HepG2 (cell line): ENCODE measurements at regions not wholly inside any gene's neighbourhood (a gene's known extent, or its start where the extent isn't known, plus 50 kb on each side); places are given as distances from the start of the nearest gene placed in this dataset.

Experiments
- AHR ChIP-seq: IDR thresholded peaks from 2 replicates; pipeline ENCODE4 v1.6.1; 2018; ENCODE audit warnings: missing genetic modification reagents, missing compliant biosample characterization
- ATF7-NPFF ChIP-seq: sonication (generic); formaldehyde crosslinking; IDR thresholded peaks from 2 replicates; pipeline ENCODE4 v1.8.1; 2023; ENCODE audit warnings: mild to moderate bottlenecking, low read depth, missing genetic modification reagents, moderate library complexity
- CBX2 ChIP-seq, 2 experiments: fragments of 200-600 bp in 1 of 2; sonication (generic); formaldehyde crosslinking in 1 of 2; IDR thresholded peaks; 2 replicates each; pipeline versions ENCODE4 v1.7.0 to v1.8.1; 2018 to 2022; ENCODE audit warnings: low read depth in 2 of 2, low read length in 1 of 2, mild to moderate bottlenecking in 1 of 2, missing genetic modification reagents in 1 of 2
- EP300 ChIP-seq, 3 experiments: sonication (generic) in 1 of 3; formaldehyde crosslinking in 1 of 3; IDR thresholded peaks; 2 replicates each; pipeline versions ENCODE4 v1.5.1 to v1.6.1; 2011 to 2020; ENCODE audit warnings: low read depth in 2 of 3, low read length in 2 of 3, borderline replicate concordance in 1 of 3, improper control_type of control experiment in 1 of 3, mild to moderate bottlenecking in 1 of 3, missing genetic modification reagents in 1 of 3, moderate library complexity in 1 of 3
- HOXA3 ChIP-seq: sonication (generic); formaldehyde crosslinking; IDR thresholded peaks from 2 replicates; pipeline ENCODE4 v1.5.0; 2020; ENCODE audit warnings: missing genetic modification reagents
- KDM6A ChIP-seq: IDR thresholded peaks from 2 replicates; pipeline ENCODE4 v1.6.1; 2016; ENCODE audit warnings: low read depth
- KMT2A ChIP-seq: sonication (generic); formaldehyde crosslinking; IDR thresholded peaks from 2 replicates; pipeline ENCODE4 v1.4.0; 2020; ENCODE audit warnings: missing genetic modification reagents
- MBNL3 ChIP-seq: fragments of 250-450 bp; sonication (Bioruptor Pico); conservative IDR thresholded peaks from 2 replicates; pipeline ENCODE4 v1.8.0; 2022; ENCODE audit warnings: mild to moderate bottlenecking, inconsistent platforms
- MLLT10 ChIP-seq: sonication (generic); formaldehyde crosslinking; IDR thresholded peaks from 2 replicates; pipeline ENCODE4 v1.4.0; 2020; ENCODE audit warnings: missing genetic modification reagents
- REPIN1 ChIP-seq: sonication (generic); formaldehyde crosslinking; IDR thresholded peaks from 2 replicates; pipeline ENCODE4 v1.8.0; 2022; ENCODE audit warnings: missing genetic modification reagents, low read depth, mild to moderate bottlenecking, borderline replicate concordance
- SMAD3 ChIP-seq: sonication (generic); formaldehyde crosslinking; IDR thresholded peaks from 2 replicates; pipeline ENCODE4 v1.4.0; 2020; ENCODE audit warnings: missing genetic modification reagents
- SP2 ChIP-seq: sonication (generic); formaldehyde crosslinking; IDR thresholded peaks from 2 replicates; pipeline ENCODE4 v1.5.1; 2020; ENCODE audit warnings: mild to moderate bottlenecking, missing genetic modification reagents
- SRF ChIP-seq: IDR thresholded peaks from 2 replicates; pipeline ENCODE4 v1.6.1; 2011; ENCODE audit warnings: mild to moderate bottlenecking, low read depth, low read length, moderate library complexity
- SRSF9 ChIP-seq: fragments of 200-400 bp; formaldehyde crosslinking; IDR thresholded peaks from 2 replicates; pipeline ENCODE4 v1.6.1; 2018; ENCODE audit warnings: borderline replicate concordance, mild to moderate bottlenecking, low read depth, low read length; ENCODE audit not compliant: insufficient read depth, poor library complexity, severe bottlenecking
- ZIK1 ChIP-seq: sonication (generic); formaldehyde crosslinking; IDR thresholded peaks from 2 replicates; pipeline ENCODE4 v1.5.0; 2020; ENCODE audit warnings: mild to moderate bottlenecking, low read depth, missing genetic modification reagents, borderline replicate concordance
- ZKSCAN8 ChIP-seq: IDR thresholded peaks from 2 replicates; pipeline ENCODE4 v1.6.1; 2016; ENCODE audit warnings: borderline replicate concordance, missing genetic modification reagents, missing compliant biosample characterization
- ZNF329 ChIP-seq: sonication (generic); formaldehyde crosslinking; IDR thresholded peaks from 2 replicates; pipeline ENCODE4 v1.9.0; 2021; ENCODE audit warnings: low read depth, mild to moderate bottlenecking, missing genetic modification reagents
- ZNF367 ChIP-seq: sonication (generic); formaldehyde crosslinking; IDR thresholded peaks from 2 replicates; pipeline ENCODE4 v1.4.0; 2020; ENCODE audit warnings: missing genetic modification reagents, borderline replicate concordance
- ZNF547 ChIP-seq: sonication (generic); formaldehyde crosslinking; IDR thresholded peaks from 2 replicates; pipeline ENCODE4 v1.5.1; 2020; ENCODE audit warnings: mild to moderate bottlenecking, missing genetic modification reagents
- ZNF570 ChIP-seq: sonication (generic); formaldehyde crosslinking; IDR thresholded peaks from 2 replicates; pipeline ENCODE4 v1.4.0; 2020; ENCODE audit warnings: mild to moderate bottlenecking, missing genetic modification reagents, borderline replicate concordance
- ZNF678 ChIP-seq: sonication (generic); formaldehyde crosslinking; IDR thresholded peaks from 2 replicates; pipeline ENCODE4 v1.4.0; 2020; ENCODE audit warnings: mild to moderate bottlenecking, missing genetic modification reagents
- TF ChIP-seq, protein P1 (sequence below): sonication (generic); formaldehyde crosslinking; IDR thresholded peaks from 2 replicates; pipeline ENCODE4 v1.8.1; 2023; ENCODE audit warnings: missing genetic modification reagents, mild to moderate bottlenecking, borderline replicate concordance
- TF ChIP-seq, protein P2 (sequence below): sonication (generic); formaldehyde crosslinking; IDR thresholded peaks from 2 replicates; pipeline ENCODE4 v1.8.1; 2022; ENCODE audit warnings: low read depth, mild to moderate bottlenecking, missing genetic modification reagents
- TF ChIP-seq, protein P3 (sequence below): IDR thresholded peaks from 2 replicates; pipeline ENCODE4 v1.6.1; 2012; ENCODE audit warnings: inconsistent platforms

DNA sequence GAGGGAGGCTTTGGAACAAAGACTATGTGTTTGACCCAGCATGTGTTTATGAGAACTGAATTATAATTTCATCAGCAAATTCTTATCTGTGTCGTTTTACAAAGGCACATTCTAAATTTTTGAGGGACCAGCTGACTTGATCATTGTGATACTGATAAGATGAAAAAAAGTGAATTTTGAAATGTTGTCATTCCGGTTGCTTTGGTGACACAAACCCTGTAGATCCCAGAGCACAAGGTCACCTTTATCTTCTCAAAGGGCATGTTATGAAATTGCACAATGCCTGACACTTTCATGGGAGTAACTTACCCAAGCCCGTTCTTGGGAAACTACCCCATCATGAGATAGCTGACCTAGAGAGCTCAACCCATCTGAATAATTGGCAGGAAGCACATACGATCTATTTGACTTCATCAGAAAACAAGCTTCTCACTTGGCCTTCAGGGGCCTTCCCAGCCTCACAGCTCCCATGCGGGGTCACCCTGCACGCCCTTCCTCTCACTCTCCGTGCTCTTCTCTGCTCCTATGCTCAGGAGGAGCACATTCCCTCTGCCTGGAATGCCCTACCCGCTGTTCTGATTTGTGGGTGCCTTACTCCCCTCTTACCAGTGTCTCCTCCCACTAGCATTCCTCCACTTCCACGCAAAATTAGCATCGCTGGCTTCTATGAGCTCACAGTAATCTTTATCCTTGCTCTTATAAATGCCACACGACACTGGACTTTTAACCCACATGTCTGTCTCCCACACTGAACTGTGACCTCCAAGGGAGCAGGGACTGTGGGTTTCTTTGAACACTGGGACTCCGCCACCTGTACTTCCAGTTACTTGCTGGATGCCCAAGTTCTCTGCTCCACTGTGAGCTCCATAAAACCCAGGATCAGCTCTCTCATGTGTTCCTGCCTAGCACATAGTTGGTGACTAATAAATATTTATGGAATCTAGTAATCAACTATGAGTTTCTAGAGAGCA is 555.8 kb upstream of the ID2 start (continued):
- no peak; the same call in 1 of the 2 replicates for TF ChIP-seq AHR
- TF ChIP-seq ZNF367 (CRISPR knock-in tag) = 0 out of 2 replicates have a peak, but pooled peaks have one; percentile 56
- no peak for TF ChIP-seq SP2 (CRISPR knock-in tag)
- TF ChIP-seq MBNL3 (CRISPR knock-in tag) = no peak
- peak; percentile 94 for TF ChIP-seq ZKSCAN8 (CRISPR knock-in tag)
- TF ChIP-seq KDM6A (CRISPR knock-in tag) = peak; percentile 79
- TF ChIP-seq, protein P1, sequence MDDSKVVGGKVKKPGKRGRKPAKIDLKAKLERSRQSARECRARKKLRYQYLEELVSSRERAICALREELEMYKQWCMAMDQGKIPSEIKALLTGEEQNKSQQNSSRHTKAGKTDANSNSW (CRISPR knock-in tag) = no peak
- no peak for TF ChIP-seq SRF
- TF ChIP-seq EP300 (IDR thresholded peaks at IDR 0.05; ENCODE audit: low read depth in 2 of 2, low read length in 2 of 2) = peak; percentile 100
- peak; percentile 98 for TF ChIP-seq EP300 (CRISPR knock-in tag; IDR thresholded peaks at IDR 0.05; ENCODE audit: borderline replicate concordance)
- TF ChIP-seq REPIN1 (CRISPR knock-in tag) = peak; percentile 34; the same call in 1 of the 2 replicates
- peak; percentile 98 for TF ChIP-seq SMAD3 (CRISPR knock-in tag)
- no peak for TF ChIP-seq CBX2 (IDR thresholded peaks at IDR 0.05; ENCODE audit: low read depth, low read length)
- peak; percentile 93 for TF ChIP-seq CBX2 (CRISPR knock-in tag; IDR thresholded peaks at IDR 0.05; ENCODE audit: low read depth)
- TF ChIP-seq, protein P2, sequence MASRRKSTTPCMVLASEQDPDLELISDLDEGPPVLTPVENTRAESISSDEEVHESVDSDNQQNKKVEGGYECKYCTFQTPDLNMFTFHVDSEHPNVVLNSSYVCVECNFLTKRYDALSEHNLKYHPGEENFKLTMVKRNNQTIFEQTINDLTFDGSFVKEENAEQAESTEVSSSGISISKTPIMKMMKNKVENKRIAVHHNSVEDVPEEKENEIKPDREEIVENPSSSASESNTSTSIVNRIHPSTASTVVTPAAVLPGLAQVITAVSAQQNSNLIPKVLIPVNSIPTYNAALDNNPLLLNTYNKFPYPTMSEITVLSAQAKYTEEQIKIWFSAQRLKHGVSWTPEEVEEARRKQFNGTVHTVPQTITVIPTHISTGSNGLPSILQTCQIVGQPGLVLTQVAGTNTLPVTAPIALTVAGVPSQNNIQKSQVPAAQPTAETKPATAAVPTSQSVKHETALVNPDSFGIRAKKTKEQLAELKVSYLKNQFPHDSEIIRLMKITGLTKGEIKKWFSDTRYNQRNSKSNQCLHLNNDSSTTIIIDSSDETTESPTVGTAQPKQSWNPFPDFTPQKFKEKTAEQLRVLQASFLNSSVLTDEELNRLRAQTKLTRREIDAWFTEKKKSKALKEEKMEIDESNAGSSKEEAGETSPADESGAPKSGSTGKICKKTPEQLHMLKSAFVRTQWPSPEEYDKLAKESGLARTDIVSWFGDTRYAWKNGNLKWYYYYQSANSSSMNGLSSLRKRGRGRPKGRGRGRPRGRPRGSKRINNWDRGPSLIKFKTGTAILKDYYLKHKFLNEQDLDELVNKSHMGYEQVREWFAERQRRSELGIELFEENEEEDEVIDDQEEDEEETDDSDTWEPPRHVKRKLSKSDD = 0 out of 2 replicates have a peak, but pooled peaks have one; percentile 75
- TF ChIP-seq ZNF329 (CRISPR knock-in tag) = no peak; the same call in 1 of the 2 replicates
- TF ChIP-seq ZNF570 (CRISPR knock-in tag) = no peak; the same call in 1 of the 2 replicates
- TF ChIP-seq ZNF678 = no peak
- TF ChIP-seq KMT2A = peak; percentile 61; the same call in 1 of the 2 replicates
- TF ChIP-seq, protein P3, sequence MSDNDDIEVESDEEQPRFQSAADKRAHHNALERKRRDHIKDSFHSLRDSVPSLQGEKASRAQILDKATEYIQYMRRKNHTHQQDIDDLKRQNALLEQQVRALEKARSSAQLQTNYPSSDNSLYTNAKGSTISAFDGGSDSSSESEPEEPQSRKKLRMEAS = peak; percentile 81
- TF ChIP-seq ZNF547 (CRISPR knock-in tag) = no peak
- no peak for TF ChIP-seq SRSF9
- no peak for TF ChIP-seq MLLT10
- TF ChIP-seq ATF7-NPFF (CRISPR knock-in tag) = no peak; the same call in 1 of the 2 replicates
- TF ChIP-seq ZIK1 (CRISPR knock-in tag) = peak; percentile 88
- peak; percentile 94 for TF ChIP-seq HOXA3 (CRISPR knock-in tag)
